ENCODE measurements at regions not wholly inside any gene's neighbourhood (a gene's known extent, or its start where the extent isn't known, plus 50 kb on each side); places are given as distances from the start of the nearest gene placed in this dataset.

GRCh38 chr12:105975351-105975750, 163.4 kb downstream of the NUAK1 start:
- DNase-seq = no peak

GRCh38 chr12:105977236-105977635, 161.5 kb downstream of the NUAK1 start:
- no peak for DNase-seq

- no peak for DNase-seq
Measured at GRCh38 chr12:105977652-105978051, 161.1 kb downstream of the NUAK1 start.

GRCh38 chr12:105978276-105978675, 160.5 kb downstream of the NUAK1 start:
- no peak for DNase-seq

GRCh38 chr12:105978686-105979085, 160.1 kb downstream of the NUAK1 start:
- DNase-seq = no peak

GRCh38 chr12:105980085-105980484, 158.7 kb downstream of the NUAK1 start:
- no peak for DNase-seq

- DNase-seq = no peak
Measured at GRCh38 chr12:105980533-105980932, 158.2 kb downstream of the NUAK1 start.

- DNase-seq = no peak
Measured at GRCh38 chr12:105982022-105982421, 156.7 kb downstream of the NUAK1 start.

- DNase-seq = no peak
Measured at GRCh38 chr12:105983622-105984320, 155.0 kb downstream of the NUAK1 start.

GRCh38 chr12:105985383-105985782, 153.4 kb downstream of the NUAK1 start:
- DNase-seq = no peak

GRCh38 chr12:105986779-105987684, 151.7 kb downstream of the NUAK1 start:
- DNase-seq = no peak

GRCh38 chr12:105987685-105988035, 151.1 kb downstream of the NUAK1 start:
- no peak for DNase-seq

- no peak for DNase-seq
Measured at GRCh38 chr12:105992849-105993740, 145.7 kb downstream of the NUAK1 start.

- DNase-seq = no peak
Measured at GRCh38 chr12:105993766-105994555, 144.8 kb downstream of the NUAK1 start.

GRCh38 chr12:105995961-105996431, 142.8 kb downstream of the NUAK1 start:
- DNase-seq = no peak

- no peak for DNase-seq
Measured at GRCh38 chr12:105998561-105998960, 140.2 kb downstream of the NUAK1 start.

GRCh38 chr12:106000382-106001104, 138.2 kb downstream of the NUAK1 start:
- no peak for DNase-seq

GRCh38 chr12:106001105-106001836, 137.5 kb downstream of the NUAK1 start:
- no peak for DNase-seq

GRCh38 chr12:106001837-106002218, 136.9 kb downstream of the NUAK1 start:
- DNase-seq = no peak

GRCh38 chr12:106003297-106003696, 135.5 kb downstream of the NUAK1 start:
- no peak for DNase-seq

GRCh38 chr12:106004289-106004688, 134.5 kb downstream of the NUAK1 start:
- DNase-seq = no peak

Data from inflammatory macrophage treated with lipopolysaccharide for 1 hour (primary cell).